ENCODE measurements at regions not wholly inside any gene's neighbourhood (a gene's known extent, or its start where the extent isn't known, plus 50 kb on each side); places are given as distances from the start of the nearest gene placed in this dataset.

- DNase-seq (ENCODE audit: low spot score): no peak
Measured at GRCh38 chr1:22264464-22265341, 121.8 kb upstream of the WNT4 start.

DNA sequence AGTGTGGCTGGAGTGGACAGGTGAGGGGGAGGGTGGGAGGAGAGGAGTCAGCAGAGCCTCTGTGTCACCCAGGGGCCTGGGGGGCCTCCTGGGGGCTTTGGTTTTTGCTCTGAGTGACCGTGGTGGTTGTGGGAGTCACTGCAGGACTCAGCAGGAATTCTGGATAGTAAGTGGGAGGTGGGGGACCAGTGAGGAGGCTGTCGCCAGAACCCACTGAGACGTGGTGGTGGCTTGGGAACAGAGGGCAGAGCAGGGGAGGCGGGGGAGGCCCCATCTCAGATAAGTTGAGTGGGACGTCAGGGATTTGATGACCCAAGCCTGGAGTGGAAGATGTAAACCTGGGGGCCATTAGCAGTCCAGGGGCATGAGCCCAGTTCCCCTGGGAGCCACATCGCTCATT is 123.2 kb upstream of the WNT4 start:
- no peak for DNase-seq (ENCODE audit: low spot score)

- no peak for DNase-seq (ENCODE audit: low spot score)
Measured at GRCh38 chr1:22267413-22268175, 124.7 kb upstream of the WNT4 start.

DNA sequence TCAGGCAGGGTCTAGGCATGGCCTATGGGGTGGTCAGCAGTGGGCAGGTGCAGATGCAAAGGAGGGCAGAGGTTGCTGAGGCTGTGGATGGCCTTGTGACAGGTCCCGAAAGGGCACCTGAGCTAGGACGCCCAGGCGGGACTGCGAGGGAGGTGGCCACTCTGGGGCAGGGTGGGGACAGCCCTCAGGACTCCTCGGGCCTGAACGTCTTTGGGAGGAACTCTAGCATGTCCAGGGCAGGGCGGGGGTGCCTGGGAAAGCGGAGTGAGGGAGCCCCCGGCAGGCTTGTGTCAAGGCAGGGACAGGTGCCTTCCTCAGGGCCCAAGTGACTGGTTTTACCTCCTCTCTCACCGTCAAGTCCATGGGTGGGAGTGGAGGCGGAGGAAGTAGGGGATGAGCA is 125.4 kb upstream of the WNT4 start:
- no peak for DNase-seq (ENCODE audit: low spot score)

- DNase-seq (ENCODE audit: low spot score): no peak
Measured at GRCh38 chr1:22271847-22272801, 129.2 kb upstream of the WNT4 start.

DNA sequence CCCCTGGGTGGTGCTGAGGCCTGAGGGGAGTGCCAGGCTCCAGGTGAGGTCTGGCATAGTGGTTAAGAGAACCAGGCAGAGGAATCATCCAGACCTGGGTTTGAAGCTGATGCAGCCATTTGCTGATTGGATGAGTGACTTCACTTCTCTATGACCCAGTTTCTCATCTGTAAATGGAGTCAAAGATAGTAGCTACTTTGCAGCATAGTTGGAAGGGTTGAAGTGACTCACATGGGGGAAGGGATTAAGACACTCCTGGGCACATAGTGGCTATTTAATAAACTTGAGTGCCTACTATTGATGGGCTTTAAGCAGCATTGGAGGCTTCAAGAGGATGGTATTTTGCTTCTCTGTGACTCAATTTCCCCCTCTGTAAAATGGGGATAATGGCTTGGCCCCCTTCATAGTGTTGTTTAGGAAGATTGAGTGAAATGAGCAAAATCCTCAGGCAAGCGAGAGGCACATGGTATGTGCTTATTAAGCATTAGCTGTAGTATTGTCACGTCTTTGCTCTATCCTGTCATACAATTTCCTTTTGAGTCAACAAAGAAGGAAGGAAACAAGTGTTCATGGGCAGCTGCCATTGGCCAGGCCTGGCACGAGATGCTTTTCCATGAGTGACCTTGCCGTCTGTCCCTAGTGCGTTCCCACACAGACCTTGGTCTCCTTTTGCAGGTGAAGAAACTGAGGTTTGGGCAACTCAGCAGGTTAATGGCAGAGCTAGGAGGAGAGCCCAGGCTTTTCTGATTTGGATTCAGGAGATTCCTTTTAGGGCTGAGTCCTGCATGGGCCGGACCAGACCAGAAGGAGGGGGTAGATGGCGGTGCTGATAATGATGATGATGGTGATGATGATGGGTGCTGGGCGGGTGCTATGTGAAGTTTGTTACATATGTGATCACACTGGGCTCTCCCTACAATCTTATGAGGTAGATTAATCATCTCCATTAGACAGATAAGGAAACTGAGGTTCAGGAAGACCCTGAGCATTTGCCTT is 131.1 kb upstream of the WNT4 start:
- DNase-seq (ENCODE audit: low spot score): no peak

- no peak for DNase-seq (ENCODE audit: low spot score)
Measured at GRCh38 chr1:22275167-22275566, 132.3 kb upstream of the WNT4 start.

GRCh38 chr1:22275626-22276395 is 132.9 kb upstream of the WNT4 start:
- peak; percentile 83 for DNase-seq (ENCODE audit: low spot score)

DNA sequence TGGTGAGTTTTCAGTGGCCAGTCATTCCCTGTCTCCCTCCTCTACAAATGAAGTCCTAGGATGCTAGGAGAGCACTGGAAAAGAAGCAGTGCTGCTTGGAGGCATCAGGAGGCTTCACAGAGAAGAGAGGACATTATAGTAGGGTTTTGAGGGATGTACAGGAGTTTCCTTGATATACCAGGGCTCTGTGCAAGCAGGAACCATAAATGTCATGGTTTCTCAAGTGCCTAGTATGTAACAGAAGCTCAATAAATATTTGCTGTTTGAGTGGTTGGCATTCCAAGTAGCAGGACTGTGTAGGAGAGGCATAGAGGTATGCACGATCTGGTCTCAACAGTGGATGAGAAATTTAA is 133.5 kb upstream of the WNT4 start:
- no peak for DNase-seq (ENCODE audit: low spot score)

DNA sequence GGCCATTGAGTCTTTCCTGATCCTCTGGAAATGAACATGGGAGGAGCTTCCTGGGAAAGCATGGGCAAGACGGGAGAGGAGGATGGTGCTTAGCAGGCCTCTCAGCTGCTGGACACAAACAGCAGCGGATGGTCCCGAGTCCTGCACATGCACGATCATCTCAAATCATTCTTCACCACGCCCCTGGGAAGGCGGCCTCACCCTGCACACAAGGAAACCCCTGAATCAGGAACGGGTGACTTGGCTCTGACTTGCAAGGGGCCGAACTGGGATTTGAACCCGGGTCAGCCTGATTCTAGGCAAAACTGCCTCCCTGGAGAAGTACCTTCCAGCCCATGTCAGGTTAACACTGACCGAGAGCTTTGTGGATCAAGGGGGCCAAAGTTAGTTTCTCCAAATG is 134.8 kb upstream of the WNT4 start:
- DNase-seq (ENCODE audit: low spot score): no peak

GRCh38 chr1:22279735-22280134 is 136.8 kb upstream of the WNT4 start:
- no peak for DNase-seq (ENCODE audit: low spot score)

GRCh38 chr1:22280526-22280925 is 137.6 kb upstream of the WNT4 start:
- no peak for DNase-seq (ENCODE audit: low spot score)

- DNase-seq (ENCODE audit: low spot score): no peak
Measured at GRCh38 chr1:22281521-22282363, 138.8 kb upstream of the WNT4 start.

GRCh38 chr1:22282364-22282995 is 139.6 kb upstream of the WNT4 start:
- DNase-seq (ENCODE audit: low spot score): no peak

- no peak for DNase-seq (ENCODE audit: low spot score)
Measured at GRCh38 chr1:22283596-22283995, 140.7 kb upstream of the WNT4 start.

DNA sequence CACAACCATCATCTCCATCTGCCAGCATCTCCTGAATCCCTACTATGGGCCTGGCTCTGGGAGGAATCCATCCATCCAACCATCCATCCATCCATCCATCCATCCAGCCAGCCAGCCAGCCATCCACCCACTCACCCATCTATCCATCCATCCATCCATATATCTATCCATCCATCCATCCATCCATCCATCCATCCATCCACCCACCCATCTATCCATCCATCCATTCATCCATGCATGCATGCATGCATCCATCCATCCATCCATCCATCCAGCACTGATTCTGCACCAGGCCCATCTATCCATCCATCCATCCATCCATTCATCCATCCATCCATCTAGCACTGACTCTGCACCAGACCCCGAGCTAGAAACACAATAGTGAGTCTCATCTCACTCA is 141.3 kb upstream of the WNT4 start:
- no peak for DNase-seq (ENCODE audit: low spot score)

DNA sequence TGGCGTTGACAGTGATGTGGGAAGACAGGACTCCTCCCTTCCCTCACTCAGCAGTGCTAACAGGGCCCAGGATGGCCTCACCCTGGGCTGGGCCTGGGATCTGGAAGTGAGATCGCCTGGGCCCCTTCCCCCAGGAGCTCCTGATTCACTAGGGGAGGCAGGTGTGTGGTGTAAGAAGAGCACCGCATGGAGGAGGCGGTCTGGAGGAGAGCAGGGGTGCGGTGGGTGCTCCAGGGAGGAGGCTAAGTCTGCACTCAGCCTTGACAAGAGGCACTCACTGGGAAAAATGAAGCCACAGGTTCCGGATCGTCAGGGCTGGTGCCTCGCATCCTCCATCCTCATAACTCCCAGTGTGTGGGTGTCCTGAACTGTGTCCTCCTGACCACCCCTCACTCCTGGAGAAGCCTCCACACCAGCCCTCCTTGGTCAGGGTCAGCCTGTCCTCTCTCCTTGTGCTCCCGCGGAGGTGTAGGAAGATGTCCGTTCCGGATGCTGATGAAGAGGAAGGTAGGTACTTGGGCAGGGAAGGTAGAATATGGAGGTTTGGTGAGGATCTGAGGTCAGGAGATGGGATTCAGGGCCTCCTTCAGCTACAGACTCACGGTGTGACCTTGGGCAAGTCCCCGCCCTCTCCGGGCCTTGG is 142.1 kb upstream of the WNT4 start:
- no peak for DNase-seq (ENCODE audit: low spot score)
